BJ (cell line): ENCODE measurements at regions not wholly inside any gene's neighbourhood (a gene's known extent, or its start where the extent isn't known, plus 50 kb on each side); places are given as distances from the start of the nearest gene placed in this dataset.

Source experiments
- CTCF ChIA-PET: fragments of 350-600 bp; formaldehyde crosslinking; extraction: SDS; loops from one replicate; lab custom pipeline; 2021; ENCODE audit warnings: antibody characterized with exemption, inconsistent platforms; lab: Yijun Ruan, JAX
- POLR2A ChIA-PET: fragments of 300-600 bp; sonication (Branson Sonifier 250); formaldehyde crosslinking; extraction: SDS; loops from one replicate; lab custom pipeline; 2021; ENCODE audit warnings: antibody characterized with exemption; lab: Charles Lee
- DNase-seq: peaks from one replicate; pipeline ENCODE4 v3.0.0-alpha.2; 2011; ENCODE audit warnings: low read depth
- H3K27me3 ChIP-seq: 2 replicates; pipeline ENCODE4 v1.6.0; 2011; ENCODE audit warnings: low read length; ENCODE audit not compliant: control insufficient read depth, insufficient read depth
- H3K36me3 ChIP-seq: 2 replicates; pipeline ENCODE4 v1.5.1; 2011; ENCODE audit warnings: low read length; ENCODE audit not compliant: control insufficient read depth, insufficient read depth
- H3K4me3 ChIP-seq: 2 replicates; pipeline ENCODE4 v1.5.1; 2011; ENCODE audit warnings: low read depth, mild to moderate bottlenecking, control low read depth, low read length
- CTCF ChIP-seq: IDR thresholded peaks from 2 replicates; pipeline ENCODE4 v1.5.1; 2011; ENCODE audit warnings: low read depth, mild to moderate bottlenecking, control low read depth, inconsistent platforms, low read length, moderate library complexity; ENCODE audit not compliant: insufficient read depth

- CTCF ChIA-PET: no interaction called here
- no peak for TF ChIP-seq CTCF
- POLR2A ChIA-PET: no interaction called here
- no peaks in the 10 kb centered on the region for H3K27me3 ChIP-seq
- no peaks in the 10 kb centered on the region for H3K36me3 ChIP-seq
- H3K4me3 ChIP-seq: no peak overlapping the region
- DNase-seq: no peak
These were observed 592.2 kb downstream of the AMY1C start for GRCh38 chr1:104341944-104342343.

GRCh38 chr1:104348277-104348676 lies 598.6 kb downstream of the AMY1C start:
- ChIA-PET POLR2A (no interaction called here), CTCF (no interaction called here)
- Histone ChIP-seq H3K27me3 (no peaks in the 10 kb centered on the region), H3K36me3 (no peaks in the 10 kb centered on the region), H3K4me3 (no peak overlapping the region)
- no peak for TF ChIP-seq CTCF
- DNase-seq: no peak

- ChIA-PET CTCF (no interaction called here), POLR2A (no interaction called here)
These were observed 603.9 kb downstream of the AMY1C start for GRCh38 chr1:104353580-104353979.

GRCh38 chr1:104358086-104358485 lies 608.4 kb downstream of the AMY1C start:
- ChIA-PET CTCF (no interaction called here), POLR2A (no interaction called here)
- TF ChIP-seq CTCF: no peak
- Histone ChIP-seq H3K27me3 (no peaks in the 10 kb centered on the region), H3K36me3 (no peaks in the 10 kb centered on the region), H3K4me3 (no peak overlapping the region)
- no peak for DNase-seq

More at GRCh38 chr1:104353580-104353979, 603.9 kb downstream of the AMY1C start:
- Histone ChIP-seq H3K36me3 (no peaks in the 10 kb centered on the region), H3K27me3 (no peaks in the 10 kb centered on the region), H3K4me3 (no peak overlapping the region)
- DNase-seq: no peak
- TF ChIP-seq CTCF: no peak

- CTCF ChIA-PET: no interaction called here
- TF ChIP-seq CTCF: no peak
These were observed 608.9 kb downstream of the AMY1C start for GRCh38 chr1:104358621-104359020.

More at GRCh38 chr1:104358621-104359020, 608.9 kb downstream of the AMY1C start:
- POLR2A ChIA-PET: no interaction called here
- no peaks in the 10 kb centered on the region for H3K27me3 ChIP-seq
- H3K4me3 ChIP-seq: no peak overlapping the region
- DNase-seq: no peak
- no peaks in the 10 kb centered on the region for H3K36me3 ChIP-seq
